SK-N-SH (cell line): ENCODE measurements at regions not wholly inside any gene's neighbourhood (a gene's known extent, or its start where the extent isn't known, plus 50 kb on each side); places are given as distances from the start of the nearest gene placed in this dataset.

ENCODE experiments used
- CTCF ChIA-PET: fragments of 300-600, 350-600 bp; formaldehyde crosslinking; extraction: SDS; loops from one replicate; lab custom pipeline; 2021; lab: Yijun Ruan, JAX
- POLR2A ChIA-PET: fragments of 350-600 bp; sonication (Branson Sonifier 250); formaldehyde crosslinking; extraction: SDS; loops from one replicate; lab custom pipeline; 2020; ENCODE audit warnings: antibody characterized with exemption, inconsistent platforms; lab: Yijun Ruan, JAX
- DNase-seq: peaks from one replicate; pipeline ENCODE4 v3.0.0; 2012
- H2AFZ ChIP-seq: fragments of 200-600 bp; sonication (generic); 2 replicates; pipeline ENCODE4 v1.8.1; 2016; ENCODE audit warnings: antibody characterized with exemption, mild to moderate bottlenecking, low read depth
- H3F3A ChIP-seq: fragments of 200-600 bp; sonication (generic); replicated peaks from 2 replicates; pipeline ENCODE3; 2016; ENCODE audit warnings: antibody characterized with exemption, mild to moderate bottlenecking; ENCODE audit not compliant: insufficient read depth
- H3K27ac ChIP-seq, 2 experiments: fragments of 200-500 bp in 1 of 2; fragments of 200-600 bp in 1 of 2; sonication (Bioruptor generic) in 1 of 2; sonication (generic), shearing (Covaris generic) in 1 of 2; 2 replicates each; pipeline versions ENCODE4 v1.5.1 to v1.6.1; 2014 to 2016; ENCODE audit warnings: low read depth in 2 of 2, inconsistent platforms in 1 of 2, low read length in 1 of 2, mild to moderate bottlenecking in 1 of 2, mixed read lengths in 1 of 2
- H3K27me3 ChIP-seq: fragments of 200-600 bp; sonication (generic), shearing (Covaris generic); 2 replicates; pipeline ENCODE4 v1.6.1; 2016; ENCODE audit warnings: mixed run types; ENCODE audit not compliant: insufficient read depth
- H3K36me3 ChIP-seq, 2 experiments: fragments of 200-500 bp in 1 of 2; fragments of 200-600 bp in 1 of 2; sonication (Bioruptor generic) in 1 of 2; sonication (generic) in 1 of 2; replicated peaks in 1 of 2; 2 replicates each; pipeline versions ENCODE3 to v1.5.1; 2014 to 2016; ENCODE audit warnings: low read length in 1 of 2, mild to moderate bottlenecking in 1 of 2; ENCODE audit not compliant: insufficient read depth in 2 of 2, control insufficient read depth in 1 of 2
- H3K4me1 ChIP-seq, 2 experiments: fragments of 200-500 bp in 1 of 2; fragments of 200-600 bp in 1 of 2; sonication (Bioruptor generic) in 1 of 2; sonication (generic), shearing (Covaris generic) in 1 of 2; 2 replicates each; pipeline versions ENCODE4 v1.5.1 to v1.6.1; 2014 to 2016; ENCODE audit warnings: low read depth in 1 of 2, low read length in 1 of 2, mixed run types in 1 of 2; ENCODE audit not compliant: insufficient read depth in 2 of 2, control insufficient read depth in 1 of 2
- H3K4me2 ChIP-seq: fragments of 200-600 bp; sonication (generic), shearing (Covaris generic); 2 replicates; pipeline ENCODE4 v1.6.1; 2017; ENCODE audit warnings: mixed run types
- H3K4me3 ChIP-seq, 2 experiments: fragments of 200-500 bp in 1 of 2; fragments of 200-600 bp in 1 of 2; sonication (Bioruptor generic) in 1 of 2; sonication (generic), shearing (Covaris generic) in 1 of 2; 2 replicates each; pipeline versions ENCODE4 v1.5.1 to v1.8.1; 2014 to 2016; ENCODE audit warnings: low read depth in 2 of 2, inconsistent platforms in 1 of 2, low read length in 1 of 2, mild to moderate bottlenecking in 1 of 2, mixed read lengths in 1 of 2, moderate library complexity in 1 of 2
- H3K79me2 ChIP-seq: fragments of 200-600 bp; sonication (generic); 2 replicates; pipeline ENCODE4 v1.8.1; 2017; ENCODE audit warnings: mild to moderate bottlenecking; ENCODE audit not compliant: insufficient read depth
- H3K9ac ChIP-seq: fragments of 200-600 bp; sonication (generic); 2 replicates; pipeline ENCODE4 v1.6.1; 2017; ENCODE audit warnings: mixed run types
- H3K9me2 ChIP-seq: fragments of 200-600 bp; sonication (generic); 2 replicates; pipeline ENCODE4 v1.6.1; 2017; ENCODE audit warnings: mixed run types
- H3K9me3 ChIP-seq: fragments of 200-600 bp; sonication (generic); 2 replicates; pipeline ENCODE4 v1.6.1; 2017; ENCODE audit warnings: mixed run types, mild to moderate bottlenecking, moderate library complexity
- H4K20me1 ChIP-seq: fragments of 200-600 bp; sonication (generic); 2 replicates; pipeline ENCODE4 v1.6.1; 2017; ENCODE audit warnings: mild to moderate bottlenecking, mixed run types; ENCODE audit not compliant: insufficient read depth
- CHD2 ChIP-seq: fragments of 150-350 bp; IDR thresholded peaks from 2 replicates; pipeline ENCODE4 v1.6.1; 2018; ENCODE audit warnings: low read length; ENCODE audit not compliant: partially characterized antibody
- EP300 ChIP-seq, 2 experiments: IDR thresholded peaks; 2 replicates each; pipeline versions ENCODE4 v1.4.0 to v1.6.1; 2012; ENCODE audit warnings: borderline replicate concordance in 1 of 2, low read depth in 1 of 2, low read length in 1 of 2
- EZH2phosphoT487 ChIP-seq: fragments of 200-600 bp; sonication (generic); IDR thresholded peaks from 2 replicates; pipeline ENCODE4 v1.6.1; 2017; ENCODE audit warnings: low read depth, mixed run types, mild to moderate bottlenecking, antibody characterized with exemption, moderate library complexity, borderline replicate concordance
- FOSL2 ChIP-seq: IDR thresholded peaks from 2 replicates; pipeline ENCODE4 v1.4.0; 2012; ENCODE audit warnings: low read depth, mild to moderate bottlenecking, moderate library complexity, borderline replicate concordance
- FOXJ3 ChIP-seq: sonication (generic); formaldehyde crosslinking; IDR thresholded peaks from 2 replicates; pipeline ENCODE4 v1.5.1; 2020; ENCODE audit warnings: mild to moderate bottlenecking, missing genetic modification reagents
- FOXM1 ChIP-seq: IDR thresholded peaks from 2 replicates; pipeline ENCODE4 v1.4.0; 2012; ENCODE audit warnings: low read depth, mild to moderate bottlenecking
- IRF3 ChIP-seq: fragments of 150-350 bp; IDR thresholded peaks from 2 replicates; pipeline ENCODE4 v1.6.1; 2016; ENCODE audit warnings: mild to moderate bottlenecking, low read depth, low read length
- JUND ChIP-seq: IDR thresholded peaks from 2 replicates; pipeline ENCODE4 v1.4.0; 2012
- MXI1 ChIP-seq: IDR thresholded peaks from 2 replicates; pipeline ENCODE4 v1.6.1; 2012; ENCODE audit warnings: mild to moderate bottlenecking, low read depth, low read length, improper control_type of control experiment
- NFIC ChIP-seq: IDR thresholded peaks from 2 replicates; pipeline ENCODE4 v1.4.0; 2012; ENCODE audit warnings: borderline replicate concordance
- PBX3 ChIP-seq: IDR thresholded peaks from 2 replicates; pipeline ENCODE4; 2012
- POLR2AphosphoS5 ChIP-seq: IDR thresholded peaks from 2 replicates; pipeline ENCODE4 v1.6.1; 2012; ENCODE audit warnings: low read depth, low read length
- RCOR1 ChIP-seq: fragments of 150-350 bp; IDR thresholded peaks from 2 replicates; pipeline ENCODE4 v1.6.1; 2017; ENCODE audit warnings: antibody characterized with exemption, low read length
- REST ChIP-seq: IDR thresholded peaks from 2 replicates; pipeline ENCODE4 v1.6.1; 2012; ENCODE audit warnings: mild to moderate bottlenecking, low read depth, low read length, moderate library complexity
- SIN3A ChIP-seq: IDR thresholded peaks from 2 replicates; pipeline ENCODE4 v1.6.1; 2012; ENCODE audit warnings: low read depth, mild to moderate bottlenecking, low read length, moderate library complexity, borderline replicate concordance
- SMC3 ChIP-seq: IDR thresholded peaks from 2 replicates; pipeline ENCODE4 v1.6.1; 2012; ENCODE audit warnings: low read depth, low read length, improper control_type of control experiment
- TAF1 ChIP-seq: IDR thresholded peaks from 2 replicates; pipeline ENCODE4 v1.6.1; 2012; ENCODE audit warnings: low read depth, mild to moderate bottlenecking, low read length, moderate library complexity, borderline replicate concordance
- WGBS: methylation state at CpG from one replicate; pipeline ENCODE4 v1.1.6; 2017; ENCODE audit warnings: low lambda C conversion rate; 5-methylcytosine and 5-hydroxymethylcytosine counted together

GRCh38 chr10:64738462-64738861 is 1217.3 kb downstream of the REEP3 start (continued):
- no peak for TF ChIP-seq SIN3A
- TF ChIP-seq NFIC: no peak

GRCh38 chr10:64745565-64745964 is 1224.4 kb downstream of the REEP3 start:
- no peaks in the 10 kb centered on the region for H3K4me1 ChIP-seq
- no peak overlapping the region for H3K4me3 ChIP-seq
- H3F3A ChIP-seq: no peaks in the 10 kb centered on the region
- no peaks in the 10 kb centered on the region for H3K79me2 ChIP-seq
- no peaks in the 10 kb centered on the region for H4K20me1 ChIP-seq
- H3K27ac ChIP-seq: no peak overlapping the region
- H3K27me3 ChIP-seq: no peaks in the 10 kb centered on the region
- CTCF ChIA-PET: no interaction called here
- POLR2A ChIA-PET: no interaction called here
- DNase-seq: no peak
- TF ChIP-seq PBX3 (no peak), FOXJ3 (CRISPR knock-in tag) (no peak), RCOR1 (no peak), FOSL2 (no peak), EP300 (IDR thresholded peaks at IDR 0.05; ENCODE audit: borderline replicate concordance in 1 of 2, low read depth in 1 of 2, low read length in 1 of 2) (no peak), NFIC (no peak)
- no peaks in the 10 kb centered on the region for H3K9me3 ChIP-seq
- no peaks in the 10 kb centered on the region for H3K36me3 ChIP-seq
- no peak overlapping the region for H3K9ac ChIP-seq
- H3K4me2 ChIP-seq: no peak overlapping the region
- no peak overlapping the region for H2AFZ ChIP-seq
- no peaks in the 10 kb centered on the region for H3K9me2 ChIP-seq
- WGBS: 17% methylated on average over 1 of the region's 1 CpG

- H3K4me2 ChIP-seq: no peak overlapping the region
- H3K79me2 ChIP-seq: no peaks in the 10 kb centered on the region
- 48% methylated on average over 2 of the region's 2 CpGs for WGBS
- TF ChIP-seq EZH2phosphoT487: no peak
- TF ChIP-seq CHD2: no peak
- TF ChIP-seq SIN3A: no peak
- TF ChIP-seq IRF3: no peak
- TF ChIP-seq TAF1: no peak
- no peak for TF ChIP-seq FOXM1
- no peak for TF ChIP-seq MXI1
- TF ChIP-seq POLR2AphosphoS5: no peak
- TF ChIP-seq JUND: no peak
- no peak for TF ChIP-seq FOXJ3 (CRISPR knock-in tag)
- TF ChIP-seq REST: no peak
- TF ChIP-seq SMC3: no peak
- no peaks in the 10 kb centered on the region for H3F3A ChIP-seq
- H3K4me1 ChIP-seq: no peaks in the 10 kb centered on the region
- CTCF ChIA-PET: no interaction called here
- no peaks in the 10 kb centered on the region for H3K36me3 ChIP-seq
- H3K27me3 ChIP-seq: no peaks in the 10 kb centered on the region
- H4K20me1 ChIP-seq: no peaks in the 10 kb centered on the region
- no peak overlapping the region for H3K27ac ChIP-seq
- no peak overlapping the region for H3K9ac ChIP-seq
- H3K9me3 ChIP-seq: no peaks in the 10 kb centered on the region
- no peak overlapping the region for H3K4me3 ChIP-seq
- POLR2A ChIA-PET: no interaction called here
- no peaks in the 10 kb centered on the region for H3K9me2 ChIP-seq
- no peak overlapping the region for H2AFZ ChIP-seq
- DNase-seq: no peak
Observed at GRCh38 chr10:64750672-64751071, 1229.5 kb downstream of the REEP3 start.
